ENCODE measurements at regions not wholly inside any gene's neighbourhood (a gene's known extent, or its start where the extent isn't known, plus 50 kb on each side); places are given as distances from the start of the nearest gene placed in this dataset.
"Not testable (repeated sequence)": the region's sequence is repeated elsewhere in the genome, so short reads cannot be mapped to it uniquely, and the experiment has no call there.

GRCh38 chr9:95784318-95784717, 91.2 kb upstream of the ERCC6L2 start:
- DNase-seq = no peak

DNA sequence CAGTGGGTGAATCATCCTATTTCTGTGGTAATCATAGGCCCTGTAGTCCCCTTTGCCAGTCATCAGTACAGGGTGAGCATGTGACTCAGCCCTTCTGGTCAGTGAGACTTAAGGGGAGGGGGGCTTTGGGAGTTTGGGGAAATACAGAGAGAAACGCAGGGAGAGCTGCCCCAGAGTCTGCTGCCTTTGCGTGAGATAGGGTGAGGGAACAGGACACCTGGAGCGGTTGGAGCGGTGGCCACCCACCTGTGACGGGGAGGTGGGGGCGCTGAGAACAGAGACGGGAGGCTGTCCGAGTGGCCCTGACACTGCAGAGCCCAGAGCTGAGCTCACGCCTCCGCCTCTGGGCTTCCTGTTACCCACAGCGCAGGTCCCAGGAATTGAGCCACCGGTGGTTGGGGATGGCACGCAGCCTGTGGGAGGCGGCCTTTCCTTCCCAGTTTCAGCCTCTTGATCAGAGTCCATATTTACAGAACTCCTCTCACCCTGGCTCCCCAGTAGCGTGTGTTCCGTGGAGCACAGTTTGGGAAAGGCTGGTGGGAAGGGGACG, 92.0 kb upstream of the ERCC6L2 start:
- no peak for DNase-seq

GRCh38 chr9:95780751-95781150, 94.7 kb upstream of the ERCC6L2 start:
- DNase-seq = no peak

DNA sequence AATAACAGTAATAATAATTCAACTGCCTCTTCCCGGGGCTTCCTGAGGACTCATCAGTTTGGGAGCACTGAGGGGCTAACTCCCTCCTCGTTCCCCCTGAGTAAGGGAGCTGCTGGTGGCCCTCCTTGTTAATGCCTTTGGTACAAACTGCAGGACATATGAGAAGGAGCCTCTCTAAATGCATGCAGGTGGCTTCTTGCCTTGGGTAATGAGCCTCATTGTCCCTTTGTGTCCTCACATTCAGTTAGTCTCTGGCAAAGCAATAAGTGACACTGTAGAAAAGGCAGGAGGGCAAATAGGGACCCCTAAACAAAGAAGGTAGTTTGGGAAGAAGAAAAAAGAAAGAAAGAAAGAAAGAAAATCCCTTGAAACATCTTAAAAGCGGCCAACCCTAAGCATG, 95.4 kb upstream of the ERCC6L2 start:
- no peak for DNase-seq

- DNase-seq = not testable (repeated sequence)
Observed at GRCh38 chr9:95779597-95779996, 95.9 kb upstream of the ERCC6L2 start.

GRCh38 chr9:95778957-95779356, 96.5 kb upstream of the ERCC6L2 start:
- no peak for DNase-seq

GRCh38 chr9:95777136-95777535, 98.4 kb upstream of the ERCC6L2 start:
- no peak for DNase-seq

DNA sequence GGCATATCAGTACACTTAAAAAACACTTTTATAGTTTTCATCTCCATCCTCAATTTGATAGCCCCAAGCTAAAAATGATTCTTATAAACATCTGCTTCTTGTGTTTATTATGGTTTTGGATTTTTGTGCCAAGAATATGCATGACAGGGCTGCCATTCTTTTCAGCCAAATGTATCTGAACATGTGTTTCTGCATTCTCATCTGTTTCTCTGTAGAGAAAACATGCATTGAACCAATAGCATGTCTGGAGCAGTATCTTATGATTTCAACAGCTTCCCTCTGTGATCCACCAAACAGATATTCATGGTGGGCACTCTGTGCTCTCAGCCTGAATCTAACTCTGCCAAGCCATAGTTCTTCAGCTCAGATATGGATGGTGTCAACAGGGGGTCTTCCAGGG, 99.3 kb upstream of the ERCC6L2 start:
- DNase-seq = no peak

GRCh38 chr9:95775191-95775590, 100.3 kb upstream of the ERCC6L2 start:
- no peak for DNase-seq

- no peak for DNase-seq
Observed at GRCh38 chr9:95773053-95773418, 102.5 kb upstream of the ERCC6L2 start.

DNA sequence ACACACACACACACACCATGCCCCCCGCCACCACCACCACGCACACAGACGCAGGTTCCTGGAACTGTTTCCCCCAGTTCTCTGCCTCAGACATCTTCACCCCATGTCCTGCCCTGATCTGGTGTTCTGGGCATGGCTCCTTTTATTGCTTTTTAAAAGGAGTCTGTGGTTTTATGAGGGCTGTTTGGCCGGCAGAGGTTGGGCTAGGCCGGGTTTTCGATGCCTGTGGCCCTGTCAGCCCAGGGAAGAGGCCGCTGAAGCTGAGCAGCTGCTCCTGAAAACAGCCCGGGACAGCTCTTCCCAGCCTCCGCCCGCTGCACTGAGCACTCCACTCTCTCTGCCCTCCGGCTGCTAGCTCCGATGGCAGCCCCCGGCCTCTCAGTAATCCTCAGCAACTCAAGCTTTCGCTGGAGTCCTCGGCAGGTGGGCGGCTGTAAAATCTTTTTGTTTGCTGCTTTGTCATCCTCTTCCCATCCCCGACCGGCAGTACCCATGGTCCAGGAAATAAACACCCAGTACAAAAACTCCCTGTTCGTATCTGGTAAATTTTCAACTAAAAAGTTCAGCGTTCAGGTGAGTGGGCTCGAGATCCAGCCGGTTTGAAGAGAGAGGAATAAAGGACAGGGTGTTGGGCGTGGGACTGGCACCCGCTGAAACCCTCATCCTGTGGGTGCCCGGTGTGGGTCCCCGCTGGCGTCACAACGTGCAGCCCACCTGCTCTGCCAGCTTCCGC, 103.0 kb upstream of the ERCC6L2 start:
- peak; percentile 86 for DNase-seq

DNA sequence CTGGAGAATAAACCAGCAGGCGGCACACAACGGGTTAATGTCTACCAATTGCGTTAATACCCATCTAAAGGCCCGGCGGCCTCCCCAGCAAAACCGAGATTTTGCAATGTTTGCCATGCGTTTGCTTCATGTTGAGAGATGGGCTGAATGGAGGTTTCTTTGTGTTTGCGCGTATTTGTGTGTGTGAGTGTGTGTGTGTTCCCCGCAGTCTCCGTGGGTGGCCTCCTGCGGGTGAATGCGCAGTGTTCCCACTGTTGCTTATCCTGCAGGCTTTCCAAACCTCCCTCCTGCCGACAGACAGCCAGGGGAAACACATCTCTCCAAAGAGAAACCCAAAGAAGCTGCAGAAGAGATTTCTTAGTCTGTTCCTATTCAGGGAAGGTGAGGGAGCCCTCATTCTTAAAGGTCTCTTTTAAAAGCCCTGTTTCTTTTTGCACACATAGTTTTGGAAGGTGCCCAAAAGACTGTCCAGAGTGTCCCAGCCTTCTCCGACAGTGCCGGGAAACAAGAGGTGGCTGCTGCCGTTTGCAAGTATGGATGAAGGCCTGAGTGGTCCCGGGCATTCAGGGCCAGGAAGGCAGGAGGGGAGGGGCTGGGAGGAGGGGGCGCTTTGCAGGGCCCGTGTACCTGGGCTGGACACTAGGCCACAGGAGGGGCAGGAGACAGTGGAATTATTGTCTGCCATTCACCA, 103.8 kb upstream of the ERCC6L2 start:
- DNase-seq = peak; percentile 69

- no peak for DNase-seq
Observed at GRCh38 chr9:95770653-95771131, 104.8 kb upstream of the ERCC6L2 start.

DNA sequence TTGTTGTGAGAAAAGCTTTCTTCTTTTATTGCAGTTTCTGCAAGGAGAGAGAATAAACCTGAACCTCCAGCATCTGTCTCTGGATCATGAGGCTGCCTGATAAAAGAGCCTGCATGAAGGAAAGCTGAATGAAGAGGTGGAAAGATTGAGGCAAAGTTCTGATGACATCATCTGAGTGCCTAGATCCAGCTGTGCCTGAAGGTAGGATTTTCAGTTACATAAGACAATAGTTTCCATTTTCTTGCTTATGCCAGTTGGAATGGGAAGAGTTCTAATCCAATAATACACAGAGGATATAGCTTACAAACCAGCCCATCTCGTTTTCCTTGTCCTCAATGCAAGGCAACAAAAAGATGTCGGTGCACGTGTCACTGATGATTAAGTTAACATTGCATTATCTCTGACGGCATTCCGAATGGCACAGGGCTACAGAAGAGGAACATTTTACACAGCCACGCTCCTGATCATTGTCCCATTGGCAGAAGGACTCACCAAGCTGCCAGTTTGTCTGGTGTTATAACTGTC, 105.5 kb upstream of the ERCC6L2 start:
- no peak for DNase-seq

GRCh38 chr9:95769473-95769872, 106.0 kb upstream of the ERCC6L2 start:
- DNase-seq = no peak

GRCh38 chr9:95766906-95767305, 108.6 kb upstream of the ERCC6L2 start:
- DNase-seq = no peak

- DNase-seq = no peak
Observed at GRCh38 chr9:95764533-95765319, 110.8 kb upstream of the ERCC6L2 start.

GRCh38 chr9:95763983-95764382, 111.5 kb upstream of the ERCC6L2 start:
- DNase-seq = no peak

- no peak for DNase-seq
Observed at GRCh38 chr9:95763006-95763405, 112.5 kb upstream of the ERCC6L2 start.

DNA sequence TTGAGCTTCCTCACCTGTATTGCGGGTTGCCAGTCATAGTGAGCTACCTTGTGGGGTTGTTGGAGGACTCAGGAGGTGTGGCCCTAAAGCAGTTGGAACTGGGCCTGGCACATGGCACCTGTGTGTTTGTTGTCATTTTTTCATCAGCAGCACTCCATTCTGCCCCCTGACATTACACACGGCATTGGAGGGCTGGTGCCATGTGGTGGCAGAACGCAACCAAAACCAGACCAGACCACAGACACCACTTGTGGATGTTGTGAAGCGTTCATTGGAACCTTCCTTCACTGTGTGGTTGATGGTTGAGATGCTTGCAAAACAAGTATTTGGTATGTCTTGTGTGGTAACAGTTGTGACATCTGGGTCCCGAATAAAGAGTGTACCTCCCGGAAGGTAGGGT, 113.2 kb upstream of the ERCC6L2 start:
- no peak for DNase-seq

DNA sequence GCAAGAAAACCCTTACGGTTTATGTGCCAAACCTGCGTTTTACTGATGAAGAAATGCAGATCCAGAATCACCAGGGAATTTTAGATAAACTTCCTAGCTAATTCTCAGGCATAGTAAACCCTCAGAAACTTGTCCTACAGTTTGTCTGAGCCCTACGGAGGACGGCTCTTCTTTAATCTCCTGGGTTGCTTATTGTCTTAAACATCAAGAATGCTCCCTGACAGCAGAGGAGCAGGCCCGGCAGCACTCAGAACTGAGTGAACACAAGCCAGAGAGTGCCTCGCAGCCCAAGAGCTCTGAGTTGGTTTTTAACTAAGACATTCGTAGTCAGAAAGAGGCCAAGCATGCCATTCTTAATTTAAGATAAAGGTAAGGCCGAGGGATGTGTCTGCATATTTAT, 114.7 kb upstream of the ERCC6L2 start:
- no peak for DNase-seq

- DNase-seq = no peak
Observed at GRCh38 chr9:95757439-95757838, 118.1 kb upstream of the ERCC6L2 start.

DNA sequence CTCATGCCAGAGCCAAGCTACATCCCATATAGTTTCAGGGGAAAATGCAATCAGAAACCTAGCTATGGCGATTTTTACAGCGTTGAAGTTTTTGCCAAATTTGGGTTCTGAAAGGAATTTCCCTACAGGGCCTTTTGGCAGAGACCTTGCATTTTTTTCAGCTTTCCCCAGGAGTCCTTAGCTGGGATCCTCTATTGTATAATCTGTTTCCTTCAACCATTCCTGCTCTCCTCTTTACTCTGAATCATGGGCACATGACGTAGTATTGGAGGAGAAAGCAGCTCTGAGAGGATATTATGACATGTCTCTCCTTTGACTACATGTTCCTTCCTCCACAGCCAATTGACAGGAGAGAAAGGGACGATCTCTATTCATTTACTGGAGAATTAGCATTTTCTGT, 118.5 kb upstream of the ERCC6L2 start:
- DNase-seq = no peak
